ENCODE measurements at regions not wholly inside any gene's neighbourhood (a gene's known extent, or its start where the extent isn't known, plus 50 kb on each side); places are given as distances from the start of the nearest gene placed in this dataset.

- H3K27ac ChIP-seq (ENCODE audit: low read depth, low read length), result no peak overlapping the region
- no peaks in the 10 kb centered on the region for H3K36me3 ChIP-seq (ENCODE audit: insufficient read depth, low read length)
Measured at GRCh38 chr13:39960191-39960590, 304.7 kb downstream of the COG6 start.

GRCh38 chr13:39961036-39961435 is 305.6 kb downstream of the COG6 start:
- Histone ChIP-seq H3K4me3 (ENCODE audit: low read depth in 1 of 2, low read length in 2 of 2) (no peak overlapping the region), H3K27me3 (ENCODE audit: control insufficient read depth in 1 of 2, insufficient read depth in 2 of 2, low read length in 2 of 2) (no peaks in the 10 kb centered on the region), H3K9me3 (ENCODE audit: low read length) (no peaks in the 10 kb centered on the region), H3K27ac (ENCODE audit: low read depth, low read length) (no peak overlapping the region), H3K9ac (ENCODE audit: low read length) (no peak overlapping the region), H3K36me3 (ENCODE audit: insufficient read depth, low read length) (no peaks in the 10 kb centered on the region), H3K4me1 (ENCODE audit: insufficient read depth, low read length) (no peaks in the 10 kb centered on the region)

More at GRCh38 chr13:39960191-39960590, 304.7 kb downstream of the COG6 start:
- Histone ChIP-seq H3K9me3 (ENCODE audit: low read length) (no peaks in the 10 kb centered on the region), H3K27me3 (ENCODE audit: control insufficient read depth in 1 of 2, insufficient read depth in 2 of 2, low read length in 2 of 2) (no peaks in the 10 kb centered on the region), H3K4me3 (ENCODE audit: low read depth in 1 of 2, low read length in 2 of 2) (no peak overlapping the region), H3K9ac (ENCODE audit: low read length) (no peak overlapping the region), H3K4me1 (ENCODE audit: insufficient read depth, low read length) (no peaks in the 10 kb centered on the region)

- Histone ChIP-seq H3K27ac (ENCODE audit: low read depth, low read length) (no peak overlapping the region), H3K4me1 (ENCODE audit: insufficient read depth, low read length) (no peaks in the 10 kb centered on the region), H3K9ac (ENCODE audit: low read length) (no peak overlapping the region), H3K4me3 (ENCODE audit: low read depth in 1 of 2, low read length in 2 of 2) (no peak overlapping the region), H3K9me3 (ENCODE audit: low read length) (no peaks in the 10 kb centered on the region), H3K36me3 (ENCODE audit: insufficient read depth, low read length) (no peaks in the 10 kb centered on the region), H3K27me3 (ENCODE audit: control insufficient read depth in 1 of 2, insufficient read depth in 2 of 2, low read length in 2 of 2) (no peaks in the 10 kb centered on the region)
Measured at GRCh38 chr13:39963612-39964011, 308.1 kb downstream of the COG6 start.

GRCh38 chr13:39965309-39965708 is 309.8 kb downstream of the COG6 start:
- Histone ChIP-seq H3K4me3 (ENCODE audit: low read depth in 1 of 2, low read length in 2 of 2) (no peak overlapping the region), H3K27me3 (ENCODE audit: control insufficient read depth in 1 of 2, insufficient read depth in 2 of 2, low read length in 2 of 2) (no peaks in the 10 kb centered on the region), H3K9ac (ENCODE audit: low read length) (no peak overlapping the region), H3K27ac (ENCODE audit: low read depth, low read length) (no peak overlapping the region), H3K4me1 (ENCODE audit: insufficient read depth, low read length) (no peaks in the 10 kb centered on the region), H3K9me3 (ENCODE audit: low read length) (no peaks in the 10 kb centered on the region), H3K36me3 (ENCODE audit: insufficient read depth, low read length) (no peaks in the 10 kb centered on the region)

- Histone ChIP-seq H3K27me3 (ENCODE audit: control insufficient read depth in 1 of 2, insufficient read depth in 2 of 2, low read length in 2 of 2) (no peaks in the 10 kb centered on the region), H3K9ac (ENCODE audit: low read length) (no peak overlapping the region)
Measured at GRCh38 chr13:39967199-39967959, 311.9 kb downstream of the COG6 start.

GRCh38 chr13:39968646-39969475 is 313.4 kb downstream of the COG6 start:
- Histone ChIP-seq H3K36me3 (ENCODE audit: insufficient read depth, low read length) (no peaks in the 10 kb centered on the region), H3K9me3 (ENCODE audit: low read length) (no peaks in the 10 kb centered on the region), H3K27me3 (ENCODE audit: control insufficient read depth in 1 of 2, insufficient read depth in 2 of 2, low read length in 2 of 2) (no peaks in the 10 kb centered on the region), H3K27ac (ENCODE audit: low read depth, low read length) (no peak overlapping the region), H3K9ac (ENCODE audit: low read length) (no peak overlapping the region), H3K4me1 (ENCODE audit: insufficient read depth, low read length) (no peaks in the 10 kb centered on the region), H3K4me3 (ENCODE audit: low read depth in 1 of 2, low read length in 2 of 2) (no peak overlapping the region)

More at GRCh38 chr13:39967199-39967959, 311.9 kb downstream of the COG6 start:
- H3K27ac ChIP-seq (ENCODE audit: low read depth, low read length), result no peak overlapping the region
- no peaks in the 10 kb centered on the region for H3K9me3 ChIP-seq (ENCODE audit: low read length)
- H3K4me1 ChIP-seq (ENCODE audit: insufficient read depth, low read length), result no peaks in the 10 kb centered on the region
- no peak overlapping the region for H3K4me3 ChIP-seq (ENCODE audit: low read depth in 1 of 2, low read length in 2 of 2)
- no peaks in the 10 kb centered on the region for H3K36me3 ChIP-seq (ENCODE audit: insufficient read depth, low read length)

GRCh38 chr13:39970177-39970846 is 314.9 kb downstream of the COG6 start:
- no peak overlapping the region for H3K9ac ChIP-seq (ENCODE audit: low read length)
- H3K9me3 ChIP-seq (ENCODE audit: low read length), result no peaks in the 10 kb centered on the region
- H3K27me3 ChIP-seq (ENCODE audit: control insufficient read depth in 1 of 2, insufficient read depth in 2 of 2, low read length in 2 of 2), result no peaks in the 10 kb centered on the region

GRCh38 chr13:39971526-39971925 is 316.1 kb downstream of the COG6 start:
- Histone ChIP-seq H3K27ac (ENCODE audit: low read depth, low read length) (no peak overlapping the region), H3K9ac (ENCODE audit: low read length) (no peak overlapping the region), H3K36me3 (ENCODE audit: insufficient read depth, low read length) (no peaks in the 10 kb centered on the region), H3K27me3 (ENCODE audit: control insufficient read depth in 1 of 2, insufficient read depth in 2 of 2, low read length in 2 of 2) (no peaks in the 10 kb centered on the region), H3K9me3 (ENCODE audit: low read length) (no peaks in the 10 kb centered on the region), H3K4me3 (ENCODE audit: low read depth in 1 of 2, low read length in 2 of 2) (no peak overlapping the region), H3K4me1 (ENCODE audit: insufficient read depth, low read length) (no peaks in the 10 kb centered on the region)

More at GRCh38 chr13:39970177-39970846, 314.9 kb downstream of the COG6 start:
- Histone ChIP-seq H3K4me3 (ENCODE audit: low read depth in 1 of 2, low read length in 2 of 2) (no peak overlapping the region), H3K4me1 (ENCODE audit: insufficient read depth, low read length) (no peaks in the 10 kb centered on the region), H3K27ac (ENCODE audit: low read depth, low read length) (no peak overlapping the region), H3K36me3 (ENCODE audit: insufficient read depth, low read length) (no peaks in the 10 kb centered on the region)

GRCh38 chr13:39976481-39976880 is 321.0 kb downstream of the COG6 start:
- Histone ChIP-seq H3K27ac (ENCODE audit: low read depth, low read length) (no peak overlapping the region), H3K9me3 (ENCODE audit: low read length) (no peaks in the 10 kb centered on the region), H3K4me1 (ENCODE audit: insufficient read depth, low read length) (no peaks in the 10 kb centered on the region), H3K27me3 (ENCODE audit: control insufficient read depth in 1 of 2, insufficient read depth in 2 of 2, low read length in 2 of 2) (no peaks in the 10 kb centered on the region), H3K9ac (ENCODE audit: low read length) (no peak overlapping the region), H3K36me3 (ENCODE audit: insufficient read depth, low read length) (no peaks in the 10 kb centered on the region), H3K4me3 (ENCODE audit: low read depth in 1 of 2, low read length in 2 of 2) (no peak overlapping the region)

GRCh38 chr13:39981056-39981455 is 325.6 kb downstream of the COG6 start:
- H3K4me3 ChIP-seq (ENCODE audit: low read depth in 1 of 2, low read length in 2 of 2), result no peak overlapping the region
- no peaks in the 10 kb centered on the region for H3K4me1 ChIP-seq (ENCODE audit: insufficient read depth, low read length)
- H3K9ac ChIP-seq (ENCODE audit: low read length), result no peak overlapping the region
- H3K27me3 ChIP-seq (ENCODE audit: control insufficient read depth in 1 of 2, insufficient read depth in 2 of 2, low read length in 2 of 2), result no peaks in the 10 kb centered on the region
- no peaks in the 10 kb centered on the region for H3K9me3 ChIP-seq (ENCODE audit: low read length)
- H3K27ac ChIP-seq (ENCODE audit: low read depth, low read length), result no peak overlapping the region
- no peaks in the 10 kb centered on the region for H3K36me3 ChIP-seq (ENCODE audit: insufficient read depth, low read length)

GRCh38 chr13:39982745-39983144 is 327.3 kb downstream of the COG6 start:
- no peak overlapping the region for H3K9ac ChIP-seq (ENCODE audit: low read length)
- no peaks in the 10 kb centered on the region for H3K36me3 ChIP-seq (ENCODE audit: insufficient read depth, low read length)
- no peaks in the 10 kb centered on the region for H3K27me3 ChIP-seq (ENCODE audit: control insufficient read depth in 1 of 2, insufficient read depth in 2 of 2, low read length in 2 of 2)
- H3K4me3 ChIP-seq (ENCODE audit: low read depth in 1 of 2, low read length in 2 of 2), result no peak overlapping the region
- no peaks in the 10 kb centered on the region for H3K4me1 ChIP-seq (ENCODE audit: insufficient read depth, low read length)
- no peaks in the 10 kb centered on the region for H3K9me3 ChIP-seq (ENCODE audit: low read length)
- H3K27ac ChIP-seq (ENCODE audit: low read depth, low read length), result no peak overlapping the region

Data from muscle layer of colon (tissue), 2 donors.